Upper lobe of left lung (tissue), 4 donors: ENCODE measurements at regions not wholly inside any gene's neighbourhood (a gene's known extent, or its start where the extent isn't known, plus 50 kb on each side); places are given as distances from the start of the nearest gene placed in this dataset.

Experiments used
- EP300 ChIP-seq, 4 donors: sonication (generic); formaldehyde crosslinking; IDR thresholded peaks; one replicate each; pipeline ENCODE4 v1.5.1; 2017; ENCODE audit warnings: antibody characterized with exemption in 4 of 4, control low read depth in 2 of 4
- TF ChIP-seq, protein P1 (sequence below), 6 experiments: fragments of 450-650 bp in 4 of 6; fragments of 200-600 bp in 2 of 6; sonication (generic) in 2 of 6; IDR thresholded peaks; one replicate each; pipeline ENCODE4 v1.5.1; 2016 to 2019; ENCODE audit warnings: antibody characterized with exemption in 6 of 6

GRCh38 chr4:29549342-29549741 lies 1170.8 kb upstream of the PCDH7 start:
- TF ChIP-seq, protein P1, sequence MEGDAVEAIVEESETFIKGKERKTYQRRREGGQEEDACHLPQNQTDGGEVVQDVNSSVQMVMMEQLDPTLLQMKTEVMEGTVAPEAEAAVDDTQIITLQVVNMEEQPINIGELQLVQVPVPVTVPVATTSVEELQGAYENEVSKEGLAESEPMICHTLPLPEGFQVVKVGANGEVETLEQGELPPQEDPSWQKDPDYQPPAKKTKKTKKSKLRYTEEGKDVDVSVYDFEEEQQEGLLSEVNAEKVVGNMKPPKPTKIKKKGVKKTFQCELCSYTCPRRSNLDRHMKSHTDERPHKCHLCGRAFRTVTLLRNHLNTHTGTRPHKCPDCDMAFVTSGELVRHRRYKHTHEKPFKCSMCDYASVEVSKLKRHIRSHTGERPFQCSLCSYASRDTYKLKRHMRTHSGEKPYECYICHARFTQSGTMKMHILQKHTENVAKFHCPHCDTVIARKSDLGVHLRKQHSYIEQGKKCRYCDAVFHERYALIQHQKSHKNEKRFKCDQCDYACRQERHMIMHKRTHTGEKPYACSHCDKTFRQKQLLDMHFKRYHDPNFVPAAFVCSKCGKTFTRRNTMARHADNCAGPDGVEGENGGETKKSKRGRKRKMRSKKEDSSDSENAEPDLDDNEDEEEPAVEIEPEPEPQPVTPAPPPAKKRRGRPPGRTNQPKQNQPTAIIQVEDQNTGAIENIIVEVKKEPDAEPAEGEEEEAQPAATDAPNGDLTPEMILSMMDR (IDR thresholded peaks at IDR 0.05): no peak
- TF ChIP-seq EP300 (IDR thresholded peaks at IDR 0.05): no peak
